Amniotic stem cell (primary cell): ENCODE measurements at regions not wholly inside any gene's neighbourhood (a gene's known extent, or its start where the extent isn't known, plus 50 kb on each side); places are given as distances from the start of the nearest gene placed in this dataset.

ENCODE experiments used
- DNase-seq: peaks from one replicate; lab custom pipeline; 2025; lab: John Stamatoyannopoulos, UW

DNA sequence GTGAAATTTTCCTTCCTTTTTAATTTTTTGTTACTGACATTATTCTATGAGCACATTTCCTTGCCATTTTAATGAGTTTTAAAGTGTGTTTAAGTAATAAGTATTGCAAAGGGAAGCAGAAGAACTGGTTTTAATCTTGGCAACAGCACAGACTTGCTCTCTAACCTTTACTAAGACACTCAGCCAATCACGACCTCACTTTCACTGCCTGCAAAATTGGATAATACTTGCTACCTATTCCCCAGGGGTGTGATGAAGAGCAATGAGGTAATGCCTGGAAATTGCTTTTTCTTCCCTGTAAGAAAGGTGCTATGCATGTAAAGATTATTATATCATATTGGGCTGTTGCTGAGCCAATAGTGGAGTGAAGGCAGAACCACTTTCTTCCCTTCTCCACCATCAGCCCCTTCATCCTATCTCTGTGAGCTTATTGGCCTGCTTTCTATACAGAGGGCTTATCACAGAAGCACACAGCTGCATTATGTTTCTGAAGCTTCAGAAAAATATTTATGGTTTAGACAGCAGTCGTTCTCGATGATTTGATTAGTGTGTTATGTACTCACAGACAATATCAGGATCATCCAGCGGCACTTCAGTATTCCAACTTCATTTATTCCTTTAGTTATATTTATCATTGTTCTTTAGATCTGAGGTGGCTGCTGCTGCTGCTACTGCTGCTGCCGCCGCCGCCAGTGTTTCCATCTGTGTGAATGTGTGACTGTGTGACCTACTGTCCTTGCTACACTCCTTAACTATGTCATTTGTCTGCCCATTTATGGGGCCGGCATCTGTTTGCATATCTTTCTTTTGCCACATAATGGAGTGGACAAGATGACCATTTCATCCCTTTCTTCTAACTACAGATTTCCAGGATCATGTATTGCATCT lies 255.1 kb downstream of the C4orf33 start:
- no peak for DNase-seq

DNA sequence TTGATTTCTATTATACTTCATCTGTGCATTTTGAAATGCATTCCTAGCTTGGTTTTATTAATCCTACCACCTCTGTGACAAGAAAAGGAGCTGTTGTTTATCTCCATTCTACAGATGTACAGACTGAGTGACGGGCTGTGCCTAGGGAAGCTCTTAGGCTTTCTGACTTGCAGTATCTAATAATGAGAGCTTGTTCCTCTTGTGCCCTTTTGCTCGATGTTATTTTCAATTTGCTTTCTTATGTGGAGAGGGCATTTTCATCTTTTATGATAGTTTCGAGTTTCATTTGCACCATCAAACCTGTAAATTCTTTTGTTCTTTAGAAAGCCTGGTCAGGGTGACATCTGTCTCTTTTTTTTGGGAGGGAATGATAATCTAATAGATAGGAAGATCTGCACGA lies 256.5 kb downstream of the C4orf33 start:
- DNase-seq = no peak

DNA sequence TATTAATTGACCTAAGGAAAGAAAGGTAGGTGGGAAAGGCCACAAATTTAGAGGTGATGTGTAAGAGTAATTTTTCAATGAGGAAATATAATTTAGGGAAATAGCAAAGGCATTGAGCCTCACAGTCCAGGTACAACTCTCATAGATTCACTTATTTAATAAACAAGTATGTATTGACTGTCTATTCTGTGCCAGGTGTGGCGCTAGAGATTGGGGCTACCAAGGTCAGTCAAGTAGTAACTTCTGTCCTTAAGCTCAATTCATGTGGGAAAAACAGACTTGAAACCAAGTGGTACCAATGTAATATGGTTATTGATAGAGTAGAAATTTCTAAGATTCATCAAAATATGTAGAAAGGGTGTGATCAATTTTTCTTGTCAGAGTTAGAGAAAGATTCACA lies 257.5 kb downstream of the C4orf33 start:
- no peak for DNase-seq

DNA sequence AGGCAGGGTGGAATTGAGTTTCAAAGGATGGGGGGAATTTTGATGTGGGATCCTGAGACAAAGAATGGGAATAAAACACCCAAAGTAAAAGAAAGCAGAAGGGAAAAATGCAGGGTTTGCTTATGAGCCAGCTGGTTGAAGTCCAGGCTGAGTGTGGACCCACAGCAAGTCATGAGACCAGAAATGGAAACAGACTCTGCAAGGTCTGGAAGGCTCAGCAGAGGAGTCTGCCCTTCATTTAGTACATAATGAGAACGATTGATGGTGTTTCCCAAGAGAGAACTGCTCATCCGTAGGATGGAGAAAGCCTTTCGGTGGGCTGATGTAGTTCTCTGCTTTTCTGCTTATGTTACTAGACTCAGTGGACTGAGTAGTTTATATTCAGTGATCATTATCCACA lies 259.1 kb downstream of the C4orf33 start:
- no peak for DNase-seq

DNA sequence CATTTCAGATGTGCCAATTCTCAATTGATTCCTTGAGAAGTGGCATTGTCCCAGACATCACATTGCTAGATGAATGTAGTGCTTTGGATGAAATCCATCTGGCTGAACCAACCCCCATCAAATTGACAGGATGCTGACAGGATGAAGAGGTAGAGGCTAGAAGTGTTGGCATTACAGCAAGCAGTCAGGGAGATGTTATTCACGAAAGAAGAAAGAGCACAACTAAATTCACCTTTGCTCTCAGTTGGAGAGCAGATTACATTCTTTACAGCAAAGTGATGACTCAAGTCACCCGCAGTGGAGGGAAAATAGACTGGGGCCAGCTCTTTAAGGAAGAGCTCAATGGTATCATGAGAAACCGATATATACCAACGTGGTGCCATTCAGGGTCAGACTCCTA lies 259.6 kb downstream of the C4orf33 start:
- DNase-seq = no peak

DNA sequence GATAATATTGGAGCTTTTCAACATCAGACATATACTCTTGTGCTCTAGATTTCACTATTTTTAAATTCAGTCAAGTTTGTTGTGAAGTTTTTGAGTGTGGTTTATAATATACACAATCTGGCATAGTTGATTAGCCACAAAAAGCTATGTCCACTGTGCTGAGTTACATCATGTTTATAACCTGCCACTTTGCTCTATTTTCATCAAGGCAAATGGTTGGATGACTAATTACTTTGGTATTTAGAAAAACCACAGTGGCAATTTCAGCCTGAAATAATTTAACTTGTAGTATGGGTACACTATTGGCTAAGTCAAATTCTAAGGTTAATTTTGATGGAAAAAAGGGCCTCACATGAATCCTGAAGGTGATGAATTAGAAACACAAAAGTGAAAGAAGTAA lies 262.6 kb downstream of the C4orf33 start:
- DNase-seq = no peak

DNA sequence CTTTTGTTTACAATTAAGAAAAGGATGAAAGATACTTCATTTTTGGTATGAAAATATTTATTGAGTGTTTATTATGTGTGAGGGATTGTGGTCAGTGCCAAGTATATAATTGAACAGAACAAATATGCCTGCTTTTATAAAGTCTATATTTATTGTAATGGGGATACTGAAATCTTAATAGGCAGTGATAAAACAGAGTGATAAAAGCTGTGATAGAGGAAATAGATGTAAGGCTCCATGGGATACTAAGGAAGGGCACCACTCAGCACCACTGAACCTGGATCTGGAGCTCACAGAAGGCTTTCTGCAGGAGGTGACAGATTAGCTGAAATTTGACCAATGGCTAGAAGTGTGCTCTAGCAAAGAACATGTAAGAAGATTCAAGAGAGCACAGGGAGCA lies 263.5 kb downstream of the C4orf33 start:
- no peak for DNase-seq

DNA sequence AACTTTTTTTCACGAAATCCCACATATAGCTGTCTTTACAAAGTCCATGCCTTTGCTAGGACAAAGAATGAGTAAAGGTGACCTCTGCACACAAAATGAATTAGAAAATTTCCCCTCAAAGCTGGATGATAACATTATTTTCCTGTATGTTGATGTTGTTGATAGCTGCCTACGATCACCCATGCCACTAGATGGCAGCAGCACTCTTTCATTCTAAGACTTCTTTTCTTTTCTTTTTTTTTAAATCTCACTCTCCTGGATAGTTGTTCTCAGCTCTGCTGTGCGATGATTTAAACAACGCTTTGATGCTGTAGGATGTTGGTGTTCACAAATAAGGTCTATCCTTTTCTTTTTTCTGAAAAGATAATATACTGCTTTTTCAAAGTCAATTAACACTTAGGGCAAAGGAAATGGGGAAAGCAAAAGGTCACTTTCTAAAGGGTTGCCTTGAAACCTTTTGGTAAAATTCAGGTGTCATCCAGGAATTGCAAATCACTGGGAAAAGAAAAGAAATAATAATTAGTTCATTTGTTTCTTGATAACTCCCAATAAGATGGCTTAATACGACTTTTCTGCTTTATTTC lies 266.8 kb downstream of the C4orf33 start:
- no peak for DNase-seq

DNA sequence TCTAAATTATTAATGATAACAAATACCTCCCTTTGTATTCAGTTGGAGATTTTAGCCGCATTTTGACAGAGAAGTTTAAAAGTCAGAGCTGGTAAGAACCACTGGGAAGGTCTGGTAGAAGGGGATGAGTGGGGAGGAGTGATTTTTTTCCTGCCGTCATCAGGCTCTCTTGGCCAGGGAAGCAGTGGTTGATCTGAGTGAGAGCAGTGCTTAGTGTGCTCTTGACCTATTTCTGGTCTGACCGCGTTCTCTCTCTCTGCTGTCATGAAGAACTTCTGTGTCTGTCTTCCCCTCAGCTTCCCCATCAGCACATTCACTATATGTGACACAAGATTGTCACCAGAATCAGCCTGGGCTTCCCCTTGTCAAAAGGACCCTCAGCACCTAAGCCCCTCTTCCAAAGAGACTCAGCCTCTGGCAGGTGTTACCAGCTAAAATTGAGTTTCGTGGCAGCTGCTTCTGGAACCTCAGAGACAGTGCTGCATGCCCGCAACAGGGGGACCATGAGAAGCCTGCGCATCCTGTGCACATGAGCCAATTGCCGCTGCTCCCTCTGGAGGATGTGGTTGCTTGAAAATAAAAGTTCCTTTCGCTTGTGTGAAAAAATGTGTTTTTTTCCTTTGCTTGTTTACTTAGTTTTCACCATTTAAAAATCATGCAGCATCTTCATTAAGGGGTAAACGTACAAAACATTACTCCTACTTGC lies 268.9 kb downstream of the C4orf33 start:
- DNase-seq = no peak

DNA sequence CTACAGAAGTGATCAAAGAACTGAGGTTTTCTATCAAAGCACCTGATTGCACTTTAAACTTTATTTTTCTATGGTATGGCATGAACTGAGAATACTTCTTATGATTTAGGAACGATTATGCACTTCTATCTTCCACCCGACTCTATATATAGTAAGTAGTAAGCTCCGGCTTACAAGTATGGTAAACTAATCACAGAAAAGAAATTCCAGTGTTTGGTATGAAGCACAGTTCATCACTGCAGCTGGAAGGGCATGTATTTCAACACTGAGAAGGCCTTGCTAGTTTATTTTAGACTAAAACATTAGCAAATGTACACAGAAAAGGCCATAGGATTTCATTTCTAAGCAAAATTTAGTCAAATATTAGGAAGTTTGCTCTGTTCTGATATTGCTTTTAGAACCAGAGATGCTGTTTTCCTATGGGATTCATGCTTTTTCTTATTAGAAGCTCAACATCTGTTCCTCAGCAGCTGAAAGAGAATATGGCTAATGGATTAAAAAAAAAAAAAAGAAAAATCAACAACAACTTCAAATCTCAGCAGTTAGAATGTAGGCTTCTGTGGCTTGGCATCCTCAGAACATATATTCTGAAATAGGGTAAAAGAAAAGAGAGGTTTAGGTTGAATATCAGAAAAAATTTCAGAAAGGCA lies 273.5 kb downstream of the C4orf33 start:
- DNase-seq = no peak

DNA sequence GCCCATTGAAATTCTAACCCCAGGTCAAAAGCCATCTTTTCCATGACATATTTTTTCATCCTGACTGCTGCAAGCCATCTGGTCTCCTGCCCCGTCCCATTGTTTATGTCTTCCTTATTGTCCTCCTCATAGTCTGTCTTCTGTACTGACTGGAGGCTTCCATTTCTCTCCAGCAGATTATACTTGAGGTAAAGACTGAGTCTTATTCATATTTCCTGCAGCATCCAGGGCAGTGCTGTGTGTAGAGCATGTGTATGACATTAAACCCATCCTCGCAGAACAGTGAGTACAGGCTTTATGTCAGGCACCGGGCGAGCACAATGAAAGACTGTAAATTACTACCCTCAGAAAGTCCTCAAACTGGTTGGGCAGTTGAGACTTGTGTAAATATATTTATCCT lies 275.1 kb downstream of the C4orf33 start:
- DNase-seq = no peak

DNA sequence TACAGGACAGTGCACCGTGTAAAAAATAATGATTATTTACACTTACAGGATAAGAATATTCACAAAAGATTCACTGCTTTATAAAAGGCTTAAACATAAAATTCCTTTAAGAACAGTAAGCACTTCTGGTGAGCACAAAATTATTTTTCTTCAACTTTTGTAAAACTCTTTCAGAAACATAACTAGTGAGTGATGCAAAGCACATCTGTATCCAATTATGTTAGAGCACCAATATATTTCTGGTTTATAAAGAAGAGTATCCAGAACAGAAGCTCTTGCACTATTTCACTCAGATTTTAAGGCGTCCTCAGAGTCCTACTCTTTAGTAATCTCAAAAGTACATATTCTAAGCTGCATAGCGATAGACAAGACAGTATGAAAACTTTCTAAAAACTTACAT lies 276.0 kb downstream of the C4orf33 start:
- DNase-seq = no peak

DNA sequence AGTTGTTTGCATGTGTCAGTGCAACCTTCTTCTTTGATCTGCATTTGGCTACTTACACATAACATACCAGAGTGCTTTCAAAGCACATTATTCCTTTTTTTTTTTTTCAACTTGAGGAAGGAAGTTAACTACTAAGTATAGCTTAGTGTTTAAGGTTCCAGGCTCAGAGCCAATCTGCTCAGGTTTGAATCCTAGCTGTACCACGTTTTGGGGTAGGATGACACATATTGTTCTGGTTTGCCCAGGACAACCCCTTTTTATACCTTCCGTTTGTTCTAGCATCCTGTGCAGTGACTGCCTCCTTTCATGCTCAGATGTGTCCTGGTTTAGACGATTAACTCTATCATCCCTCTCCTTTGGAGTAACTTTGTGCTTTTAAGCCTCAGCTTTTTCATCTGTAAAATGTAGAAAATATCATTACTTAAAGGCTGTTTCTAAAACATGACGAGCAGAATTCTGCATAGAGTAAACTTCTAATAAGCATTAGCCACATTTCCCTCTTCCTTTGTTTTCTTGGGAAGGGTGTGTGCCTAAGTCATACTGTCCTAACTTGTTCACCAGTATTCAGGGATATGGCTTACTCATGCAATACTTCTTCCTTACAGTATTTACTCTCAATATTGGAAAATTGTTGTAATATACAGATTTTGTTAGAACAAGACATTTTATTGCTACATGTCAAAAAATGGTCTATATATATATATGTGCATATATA lies 281.3 kb downstream of the C4orf33 start:
- DNase-seq = no peak

DNA sequence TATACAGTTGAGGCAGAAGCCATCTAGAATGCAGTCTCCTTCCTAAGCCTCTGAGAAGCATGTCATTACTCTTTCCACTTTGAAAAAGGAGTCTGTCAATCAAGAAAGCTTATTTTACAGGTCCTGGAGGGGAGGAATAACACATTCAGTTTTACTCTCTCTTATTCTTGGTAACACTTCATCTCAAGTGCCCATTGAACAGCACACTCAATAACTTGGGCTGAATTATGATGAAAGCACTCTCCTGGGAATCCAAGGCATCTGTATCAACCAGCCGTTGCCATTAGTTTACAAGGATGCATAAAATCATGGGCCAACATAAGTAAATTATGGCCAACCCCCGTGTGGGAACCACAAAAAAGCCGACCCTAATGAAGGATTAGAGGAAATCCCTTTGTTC lies 282.4 kb downstream of the C4orf33 start:
- DNase-seq = no peak

DNA sequence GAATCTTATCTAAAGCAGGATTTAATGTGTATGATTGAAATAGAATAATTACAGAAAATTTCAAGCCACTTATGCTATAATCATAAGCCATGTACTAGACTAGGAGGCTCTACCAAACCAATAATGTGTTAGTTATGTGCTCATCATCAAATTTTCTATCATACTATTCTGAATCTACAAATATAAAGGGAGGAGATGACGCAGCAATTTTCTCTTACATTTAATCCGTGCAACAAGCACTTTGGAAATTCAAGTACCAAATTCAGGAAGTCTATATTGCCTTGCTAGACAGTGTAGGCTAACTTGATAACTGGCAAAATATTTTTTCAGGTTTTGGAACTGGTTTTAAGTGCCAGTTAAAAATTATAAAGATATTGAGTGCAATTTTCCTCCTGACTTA lies 283.5 kb downstream of the C4orf33 start:
- no peak for DNase-seq

DNA sequence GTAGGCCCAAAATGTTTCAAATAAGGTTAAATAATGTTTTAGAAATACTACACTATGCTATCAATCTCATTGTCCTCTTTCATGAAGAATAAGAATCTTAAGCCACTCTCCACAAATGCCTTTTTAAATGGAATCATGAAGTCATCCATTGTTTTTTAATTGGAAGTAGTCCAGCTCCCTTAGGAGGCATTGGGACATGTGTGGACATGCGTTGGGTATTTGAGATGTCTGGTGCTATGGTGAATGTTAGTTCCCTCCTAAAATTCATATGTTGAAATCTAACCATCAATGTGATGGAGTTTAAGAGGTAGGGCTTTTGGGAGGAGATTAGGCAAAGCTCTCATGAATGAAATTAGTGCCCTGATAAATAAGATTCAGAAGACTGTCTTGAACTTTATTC lies 289.0 kb downstream of the C4orf33 start:
- no peak for DNase-seq

DNA sequence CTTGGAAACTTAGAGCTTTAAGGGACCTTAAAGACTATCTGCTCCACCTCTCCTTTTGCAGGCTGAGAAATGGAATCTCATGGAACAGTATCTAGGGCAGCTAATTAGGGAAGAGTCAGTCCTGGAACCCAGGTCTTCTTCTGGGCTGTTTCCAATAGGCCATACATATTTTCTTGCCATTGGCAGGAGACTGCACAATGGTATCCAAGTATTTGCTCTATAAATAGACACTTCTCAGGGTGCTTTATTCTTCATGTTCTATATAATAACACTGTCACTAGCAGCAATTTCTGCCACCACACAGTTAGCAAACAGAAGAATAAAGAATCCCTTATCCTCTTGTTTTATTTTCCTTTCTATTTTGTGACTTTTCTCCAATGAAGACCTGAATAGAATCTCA lies 291.7 kb downstream of the C4orf33 start:
- no peak for DNase-seq

DNA sequence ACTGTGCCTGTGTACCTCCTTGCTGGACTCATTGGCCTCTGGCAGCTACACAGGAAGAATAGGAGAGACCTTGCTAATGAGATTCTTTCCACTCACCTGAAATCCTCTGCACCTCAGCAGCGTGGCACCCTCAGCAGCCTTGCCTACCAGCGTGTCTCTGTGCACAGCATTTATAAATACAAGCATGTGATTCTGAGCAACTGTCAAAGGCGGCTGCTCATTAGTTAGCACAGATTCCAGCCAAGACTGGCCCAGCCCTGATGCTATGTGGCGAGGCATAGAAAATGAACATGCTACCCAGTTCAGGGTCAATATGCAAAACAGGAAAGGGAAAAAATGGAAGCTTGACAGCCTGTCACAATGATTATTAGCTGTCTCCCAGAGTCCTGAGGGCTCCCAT lies 298.0 kb downstream of the C4orf33 start:
- DNase-seq = no peak

DNA sequence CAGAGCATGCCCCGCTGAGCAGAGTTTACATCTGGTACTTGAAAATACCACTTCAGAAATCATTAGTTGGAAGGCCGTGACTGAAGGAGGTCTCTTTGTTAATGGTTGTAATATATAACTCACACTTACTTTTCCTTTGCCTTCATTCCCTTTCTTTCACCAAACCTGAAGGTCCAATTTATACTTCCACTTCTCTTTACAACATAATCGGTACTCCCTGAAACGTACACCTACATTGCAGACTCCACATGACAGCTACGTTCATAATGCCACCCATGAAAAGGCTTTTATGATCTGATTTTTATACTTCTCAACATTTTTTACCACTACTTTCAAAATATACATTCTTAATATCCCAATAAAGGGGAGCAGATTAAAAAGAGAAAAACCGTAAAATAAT lies 298.7 kb downstream of the C4orf33 start:
- no peak for DNase-seq

DNA sequence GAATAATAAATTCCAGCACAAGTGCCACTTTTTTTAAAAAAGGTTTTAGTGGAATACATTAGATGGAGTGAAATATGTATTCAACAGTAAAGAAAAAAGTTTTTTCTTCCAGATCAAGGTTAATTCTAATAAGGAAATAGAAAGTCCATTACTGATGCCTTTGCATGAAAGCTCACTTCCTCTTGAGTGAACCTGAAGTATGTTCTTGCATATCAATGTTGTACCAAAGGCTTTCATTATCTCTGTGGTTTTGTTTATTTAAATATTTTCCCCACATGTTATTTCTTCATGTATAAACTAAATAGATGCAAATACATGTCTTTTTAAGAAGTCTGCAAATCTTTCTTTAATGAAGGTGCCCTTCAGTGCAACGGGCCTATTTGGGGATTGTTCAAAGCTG lies 307.9 kb downstream of the C4orf33 start:
- DNase-seq = no peak

DNA sequence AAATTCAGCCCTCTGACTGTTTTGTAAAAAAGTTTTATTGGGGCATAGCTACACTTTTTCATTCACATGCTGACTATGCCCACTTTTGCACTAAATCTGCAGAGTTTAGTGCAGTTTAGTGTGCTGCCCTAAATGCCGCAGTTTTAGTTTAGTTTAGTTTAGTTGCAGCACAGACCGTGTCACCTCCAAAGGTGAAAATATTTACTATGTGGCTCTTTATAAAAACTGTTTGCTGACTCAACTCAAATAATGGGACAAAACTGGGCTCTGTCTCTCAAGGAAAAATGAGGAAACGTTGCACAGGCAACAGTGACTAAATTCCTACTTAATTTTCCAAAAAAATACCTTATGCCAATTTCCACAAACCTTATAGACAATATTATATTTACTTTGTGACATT lies 314.2 kb downstream of the C4orf33 start:
- no peak for DNase-seq

DNA sequence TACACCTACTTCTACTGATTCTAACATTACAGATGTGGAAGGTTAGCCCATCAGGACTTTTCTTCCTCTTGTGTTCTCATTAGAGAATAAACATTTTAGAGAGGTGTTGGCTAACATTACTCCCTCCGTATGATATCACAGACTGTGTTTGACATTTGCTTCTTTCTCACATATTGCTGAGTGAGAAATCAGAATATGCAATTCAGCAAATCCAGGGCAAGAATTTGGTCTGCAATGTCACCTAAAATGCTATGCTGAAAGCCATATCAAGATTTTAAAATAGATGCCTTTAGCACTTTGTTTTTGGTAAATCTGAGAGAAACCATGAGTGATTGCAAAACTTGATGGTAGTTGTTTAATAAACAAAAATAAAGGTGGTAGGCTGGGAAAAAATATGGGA lies 319.1 kb downstream of the C4orf33 start:
- no peak for DNase-seq
